Upper lobe of right lung (tissue), 1 donor: ENCODE measurements at regions not wholly inside any gene's neighbourhood (a gene's known extent, or its start where the extent isn't known, plus 50 kb on each side); places are given as distances from the start of the nearest gene placed in this dataset.

Experiments
- ATAC-seq: fragments of 200-7000 bp; cut with Tn5 transposase; one replicate; pipeline ENCODE4 v1.9.1; 2020; ENCODE audit warnings: mild to moderate bottlenecking, moderate library complexity
- DNase-seq: peaks from one replicate; pipeline ENCODE4 v3.0.0-alpha.2; 2020
- H3K27ac ChIP-seq: fragments of 200-600 bp; one replicate; pipeline ENCODE4 v1.8.0; 2022
- H3K27me3 ChIP-seq: fragments of 200-600 bp; one replicate; pipeline ENCODE4 v1.8.0; 2022; ENCODE audit warnings: mild to moderate bottlenecking
- H3K36me3 ChIP-seq: fragments of 200-600 bp; one replicate; pipeline ENCODE4 v1.8.0; 2022
- H3K4me1 ChIP-seq: fragments of 200-600 bp; one replicate; pipeline ENCODE4 v1.8.0; 2022
- H3K4me3 ChIP-seq: fragments of 200-600 bp; one replicate; pipeline ENCODE4 v1.8.0; 2022; ENCODE audit warnings: mild to moderate bottlenecking
- H3K9me3 ChIP-seq: fragments of 200-600 bp; one replicate; pipeline ENCODE4 v1.8.0; 2022
- CTCF ChIP-seq: fragments of 200-600 bp; IDR thresholded peaks from one replicate; pipeline ENCODE4 v1.8.0; 2022; ENCODE audit warnings: antibody characterized with exemption
- intact Hi-C: fragments of 100-400 bp; cut with DNase I; formaldehyde crosslinking; loops from one replicate; pipeline ENCODE4 v1.11.0; 2022
- donor health status: DM: no; HTN: yes; CAD: no; lungs with severe emphysema.

GRCh38 chr20:50309280-50309763 lies 118.7 kb downstream of the CEBPB start:
- no peaks in the 10 kb centered on the region for H3K36me3 ChIP-seq
- H3K27ac ChIP-seq = peak overlapping the region; percentile 79
- no peak for TF ChIP-seq CTCF
- ATAC-seq (no peak), DNase-seq (no peak)
- no peaks in the 10 kb centered on the region for H3K27me3 ChIP-seq
- peaks cover 79% of the 10 kb centered on the region for H3K4me1 ChIP-seq
- intact Hi-C loops = no loop called here
- H3K9me3 ChIP-seq = no peaks in the 10 kb centered on the region
- no peak overlapping the region for H3K4me3 ChIP-seq

GRCh38 chr20:50309764-50310672 lies 119.4 kb downstream of the CEBPB start:
- DNase-seq = peak; percentile 62
- H3K9me3 ChIP-seq = no peaks in the 10 kb centered on the region
- peaks cover 72% of the 10 kb centered on the region for H3K4me1 ChIP-seq
- no peak for ATAC-seq
- intact Hi-C loops = no loop called here
- TF ChIP-seq CTCF = no peak
- no peaks in the 10 kb centered on the region for H3K27me3 ChIP-seq
- H3K4me3 ChIP-seq = no peak overlapping the region
- peak overlapping the region; percentile 79 for H3K27ac ChIP-seq
- no peaks in the 10 kb centered on the region for H3K36me3 ChIP-seq

GRCh38 chr20:50310673-50311051 lies 120.0 kb downstream of the CEBPB start:
- Histone ChIP-seq H3K4me1 (peaks cover 68% of the 10 kb centered on the region), H3K4me3 (no peak overlapping the region), H3K27ac (no peak overlapping the region), H3K27me3 (no peaks in the 10 kb centered on the region), H3K36me3 (no peaks in the 10 kb centered on the region), H3K9me3 (no peaks in the 10 kb centered on the region)
- peak; percentile 44 for DNase-seq
- no peak for ATAC-seq
- intact Hi-C loops = no loop called here
- TF ChIP-seq CTCF = no peak

GRCh38 chr20:50311308-50312001 lies 120.8 kb downstream of the CEBPB start:
- ATAC-seq = no peak
- no peak for TF ChIP-seq CTCF
- Histone ChIP-seq H3K4me1 (peaks cover 60% of the 10 kb centered on the region), H3K27ac (peak overlapping the region; percentile 9), H3K36me3 (no peaks in the 10 kb centered on the region), H3K4me3 (no peak overlapping the region), H3K9me3 (no peaks in the 10 kb centered on the region), H3K27me3 (no peaks in the 10 kb centered on the region)
- intact Hi-C loops = no loop called here
- peak; percentile 39 for DNase-seq

GRCh38 chr20:50312002-50312681 lies 121.5 kb downstream of the CEBPB start:
- no peaks in the 10 kb centered on the region for H3K27me3 ChIP-seq
- intact Hi-C loops = no loop called here
- no peaks in the 10 kb centered on the region for H3K9me3 ChIP-seq
- H3K4me1 ChIP-seq = peaks cover 54% of the 10 kb centered on the region
- H3K27ac ChIP-seq = peak overlapping the region; percentile 70
- peak; percentile 33 for DNase-seq
- no peak for ATAC-seq
- no peak overlapping the region for H3K4me3 ChIP-seq
- H3K36me3 ChIP-seq = no peaks in the 10 kb centered on the region
- no peak for TF ChIP-seq CTCF
